ENCODE measurements at regions not wholly inside any gene's neighbourhood (a gene's known extent, or its start where the extent isn't known, plus 50 kb on each side); places are given as distances from the start of the nearest gene placed in this dataset.
A peak's percentile ranks its signal among the peaks of the same experiment; 100 is the strongest.
"Not testable (repeated sequence)": the region's sequence is repeated elsewhere in the genome, so short reads cannot be mapped to it uniquely, and the experiment has no call there.

GRCh38 chr18:73549236-73549635, 598.4 kb downstream of the FBXO15 start:
- DNase-seq (ENCODE audit: low read depth) = no peak

GRCh38 chr18:73545472-73545871, 602.2 kb downstream of the FBXO15 start:
- DNase-seq (ENCODE audit: low read depth) = no peak

- no peak for DNase-seq (ENCODE audit: low read depth)
Observed at GRCh38 chr18:73544617-73545016, 603.0 kb downstream of the FBXO15 start.

GRCh38 chr18:73544032-73544431, 603.6 kb downstream of the FBXO15 start:
- no peak for DNase-seq (ENCODE audit: low read depth)

- no peak for DNase-seq (ENCODE audit: low read depth)
Observed at GRCh38 chr18:73535990-73536389, 611.6 kb downstream of the FBXO15 start.

- no peak for DNase-seq (ENCODE audit: low read depth)
Observed at GRCh38 chr18:73535189-73535588, 612.4 kb downstream of the FBXO15 start.

GRCh38 chr18:73531601-73532000, 616.0 kb downstream of the FBXO15 start:
- DNase-seq (ENCODE audit: low read depth) = no peak

- no peak for DNase-seq (ENCODE audit: low read depth)
Observed at GRCh38 chr18:73528066-73528465, 619.6 kb downstream of the FBXO15 start.

- DNase-seq (ENCODE audit: low read depth) = no peak
Observed at GRCh38 chr18:73520229-73520628, 627.4 kb downstream of the FBXO15 start.

- DNase-seq (ENCODE audit: low read depth) = not testable (repeated sequence)
Observed at GRCh38 chr18:73516056-73516455, 631.6 kb downstream of the FBXO15 start.

GRCh38 chr18:73514449-73514848, 633.2 kb downstream of the FBXO15 start:
- no peak for DNase-seq (ENCODE audit: low read depth)

- DNase-seq (ENCODE audit: low read depth) = peak; percentile 49
Observed at GRCh38 chr18:73511771-73512503, 635.7 kb downstream of the FBXO15 start.

GRCh38 chr18:73509460-73509859, 638.2 kb downstream of the FBXO15 start:
- no peak for DNase-seq (ENCODE audit: low read depth)

- no peak for DNase-seq (ENCODE audit: low read depth)
Observed at GRCh38 chr18:73503326-73503725, 635.5 kb upstream of the NETO1 start.

GRCh38 chr18:73487966-73488365, 620.2 kb upstream of the NETO1 start:
- no peak for DNase-seq (ENCODE audit: low read depth)

- DNase-seq (ENCODE audit: low read depth) = no peak
Observed at GRCh38 chr18:73485166-73485565, 617.4 kb upstream of the NETO1 start.

GRCh38 chr18:73482901-73483300, 615.1 kb upstream of the NETO1 start:
- DNase-seq (ENCODE audit: low read depth) = no peak

GRCh38 chr18:73479477-73479876, 611.7 kb upstream of the NETO1 start:
- DNase-seq (ENCODE audit: low read depth) = peak; percentile 46

GRCh38 chr18:73478191-73478590, 610.4 kb upstream of the NETO1 start:
- no peak for DNase-seq (ENCODE audit: low read depth)

GRCh38 chr18:73476031-73476430, 608.2 kb upstream of the NETO1 start:
- no peak for DNase-seq (ENCODE audit: low read depth)

- peak; percentile 53 for DNase-seq (ENCODE audit: low read depth)
Observed at GRCh38 chr18:73462092-73462491, 594.3 kb upstream of the NETO1 start.

GRCh38 chr18:73461780-73462059, 593.9 kb upstream of the NETO1 start:
- DNase-seq (ENCODE audit: low read depth) = peak; percentile 16

- no peak for DNase-seq (ENCODE audit: low read depth)
Observed at GRCh38 chr18:73461038-73461779, 593.4 kb upstream of the NETO1 start.
